K562 (cell line): ENCODE measurements at regions not wholly inside any gene's neighbourhood (a gene's known extent, or its start where the extent isn't known, plus 50 kb on each side); places are given as distances from the start of the nearest gene placed in this dataset.

Source experiments
- ATAC-seq: fragments of 200-7000 bp; cut with Tn5 transposase; 3 replicates; pipeline ENCODE4 v1.9.1; 2020; ENCODE audit warnings: moderate library complexity
- BruUV-seq: library from RNA; stranded (reverse); fragments of 400-500 nt; replicated peaks from 2 replicates; lab custom pipeline; 2021; lab: Mats Ljungman, UMichigan
- CTCF ChIA-PET: fragments of 300-600 bp; formaldehyde crosslinking; extraction: SDS; loops from one replicate; lab custom pipeline; 2021; ENCODE audit warnings: low intra/inter-chr PET ratio; lab: Yijun Ruan, JAX
- POLR2A ChIA-PET: fragments of 300-600, 350-650 bp; sonication (Branson Sonifier 250); formaldehyde crosslinking; extraction: SDS; loops from one replicate; lab custom pipeline; 2021; ENCODE audit warnings: antibody characterized with exemption, inconsistent platforms; lab: Yijun Ruan, JAX
- DNase-seq, 4 experiments: peaks; one replicate each; pipeline versions ENCODE4 v3.0.0 to v3.0.0-alpha.2; 2011 to 2018; ENCODE audit warnings: low spot score in 3 of 4, mixed read lengths in 3 of 4; ENCODE audit errors: extremely low read depth in 1 of 4
- FAIRE-seq: peaks from 2 replicates; lab custom pipeline; 2011; peaks lifted over from hg19 to GRCh38; lab: Jason Lieb, UNC
- H2AFZ ChIP-seq: 2 replicates; pipeline ENCODE4 v1.6.0; 2011; ENCODE audit warnings: low read depth, low read length, control low read depth, inconsistent platforms
- H3K27ac ChIP-seq: fragments of 200-600 bp; 3 replicates; pipeline ENCODE4 v1.8.0; 2011; ENCODE audit warnings: low read depth, mild to moderate bottlenecking, control low read depth, inconsistent platforms, low read length, moderate library complexity, mixed read lengths; ENCODE audit errors: extremely low read depth
- H3K27me3 ChIP-seq, 2 experiments: fragments of 300-600 bp in 1 of 2; 2 replicates in 1 of 2; 3 replicates in 1 of 2; pipeline versions ENCODE4 v1.6.0 to v1.8.0; 2011; ENCODE audit warnings: inconsistent platforms in 2 of 2, low read length in 2 of 2, mild to moderate bottlenecking in 1 of 2, mixed read lengths in 1 of 2, moderate library complexity in 1 of 2; ENCODE audit not compliant: control insufficient read depth in 2 of 2, insufficient read depth in 2 of 2
- H3K36me3 ChIP-seq: fragments of 300-600 bp; 3 replicates; pipeline ENCODE4 v1.8.0; 2011; ENCODE audit warnings: mild to moderate bottlenecking, low read length, inconsistent platforms; ENCODE audit not compliant: control insufficient read depth, insufficient read depth
- H3K4me1 ChIP-seq, 2 experiments: fragments of 200-600 bp in 1 of 2; replicated peaks in 1 of 2; 2 replicates in 1 of 2; 3 replicates in 1 of 2; pipeline versions ENCODE4 v1.5.1 to v1.8.0; 2011; ENCODE audit warnings: inconsistent platforms in 2 of 2, low read length in 2 of 2, mild to moderate bottlenecking in 1 of 2, mixed read lengths in 1 of 2, moderate library complexity in 1 of 2; ENCODE audit not compliant: control insufficient read depth in 2 of 2, insufficient read depth in 2 of 2
- H3K4me2 ChIP-seq: 2 replicates; pipeline ENCODE4 v1.6.1; 2011; ENCODE audit warnings: low read length, control low read depth, inconsistent platforms, mixed read lengths; ENCODE audit not compliant: insufficient read depth
- H3K4me3 ChIP-seq: fragments of 200-600 bp; sonication (generic), shearing (Covaris generic); 2 replicates; pipeline ENCODE4 v1.5.1; 2016; ENCODE audit warnings: control low read depth, inconsistent platforms
- H3K79me2 ChIP-seq: fragments of 200-600 bp; 3 replicates; pipeline ENCODE4 v1.8.0; 2011; ENCODE audit warnings: low read length, inconsistent platforms; ENCODE audit not compliant: control insufficient read depth, insufficient read depth
- H3K9ac ChIP-seq, 2 experiments: 2 replicates each; pipeline versions ENCODE4 v1.6.0 to v1.6.1; 2011; ENCODE audit warnings: low read depth in 2 of 2, low read length in 2 of 2, control low read depth in 1 of 2, inconsistent platforms in 1 of 2, mild to moderate bottlenecking in 1 of 2, mixed read lengths in 1 of 2; ENCODE audit not compliant: insufficient read depth in 1 of 2
- H3K9me1 ChIP-seq: one replicate; pipeline ENCODE4 v1.6.0; 2011; ENCODE audit warnings: inconsistent platforms, mild to moderate bottlenecking, low read length, moderate library complexity; ENCODE audit not compliant: control insufficient read depth, insufficient read depth
- H3K9me3 ChIP-seq: replicated peaks from 2 replicates; pipeline ENCODE4 v1.5.1; 2011; ENCODE audit warnings: low read depth, low read length, inconsistent platforms; ENCODE audit not compliant: control insufficient read depth, insufficient read depth
- H4K20me1 ChIP-seq: replicated peaks from 2 replicates; pipeline ENCODE4 v1.6.1; 2011; ENCODE audit warnings: low read length, inconsistent platforms, mixed read lengths; ENCODE audit not compliant: control insufficient read depth, insufficient read depth
- EHMT2 ChIP-seq: fragments of 450-650 bp; IDR thresholded peaks from 2 replicates; pipeline ENCODE4 v1.6.1; 2018; ENCODE audit warnings: antibody characterized with exemption
- EP400 ChIP-seq: fragments of 450-650 bp; IDR thresholded peaks from 2 replicates; pipeline ENCODE4 v1.6.1; 2017; ENCODE audit warnings: antibody characterized with exemption, mild to moderate bottlenecking, moderate library complexity
- FOXA1 ChIP-seq: fragments of 450-650 bp; IDR thresholded peaks from 2 replicates; pipeline ENCODE4 v1.6.1; 2016; ENCODE audit warnings: mild to moderate bottlenecking, borderline replicate concordance
- FOXA3 ChIP-seq, 2 experiments: fragments of 450-650 bp in 1 of 2; sonication (generic) in 1 of 2; formaldehyde crosslinking; IDR thresholded peaks in 1 of 2; conservative IDR thresholded peaks in 1 of 2; 2 replicates each; pipeline versions ENCODE4 v1.4.0 to v1.8.0; 2020 to 2022; ENCODE audit warnings: mild to moderate bottlenecking in 2 of 2, missing genetic modification reagents in 1 of 2
- HMG20A ChIP-seq: fragments of 450-650 bp; formaldehyde crosslinking; conservative IDR thresholded peaks from 2 replicates; pipeline ENCODE4 v1.4.0; 2020; ENCODE audit warnings: mild to moderate bottlenecking, mixed read lengths
- MTA1 ChIP-seq: fragments of 450-650 bp; IDR thresholded peaks from 2 replicates; pipeline ENCODE4 v1.6.1; 2017; ENCODE audit warnings: borderline replicate concordance
- NCOA6 ChIP-seq: fragments of 450-650 bp; IDR thresholded peaks from 2 replicates; pipeline ENCODE4 v1.6.1; 2017; ENCODE audit warnings: mild to moderate bottlenecking
- NR3C1 ChIP-seq: sonication (generic); formaldehyde crosslinking; IDR thresholded peaks from 2 replicates; pipeline ENCODE4 v1.8.1; 2022; ENCODE audit warnings: missing genetic modification reagents
- PHF20 ChIP-seq: fragments of 450-650 bp; IDR thresholded peaks from 2 replicates; pipeline ENCODE4 v1.6.1; 2018; ENCODE audit not compliant: partially characterized antibody
- RBFOX2 ChIP-seq: fragments of 200-400 bp; formaldehyde crosslinking; IDR thresholded peaks from 2 replicates; pipeline ENCODE4 v1.6.1; 2017; ENCODE audit warnings: low read depth, mild to moderate bottlenecking, low read length, moderate library complexity
- RBM34 ChIP-seq: fragments of 200-400 bp; formaldehyde crosslinking; IDR thresholded peaks from 2 replicates; pipeline ENCODE4 v1.6.1; 2018; ENCODE audit warnings: low read length, borderline replicate concordance; ENCODE audit not compliant: insufficient read depth
- SUPT5H ChIP-seq: fragments of 450-650 bp; IDR thresholded peaks from 2 replicates; pipeline ENCODE4 v1.6.1; 2016
- TBP ChIP-seq: optimal IDR thresholded peaks from 2 replicates; pipeline ENCODE3; 2011; ENCODE audit warnings: low read depth, low read length, improper control_type of control experiment
- ZBTB33 ChIP-seq: sonication (generic); formaldehyde crosslinking; IDR thresholded peaks from 2 replicates; pipeline ENCODE4 v1.8.1; 2023; ENCODE audit warnings: mild to moderate bottlenecking, missing genetic modification reagents
- WGBS: fragments of 100-300 bp; shearing (Covaris generic); methylation state at CpG from one replicate; pipeline ENCODE4 v1.1.6; 2016; ENCODE audit warnings: low coverage, mixed read lengths; ENCODE audit not compliant: insufficient coverage; ENCODE audit errors: missing lambda C conversion rate; 5-methylcytosine and 5-hydroxymethylcytosine counted together
- in situ Hi-C: fragments of 300-500 bp; cut with MboI; formaldehyde crosslinking; loops from 4 replicates; pipeline ENCODE4 v1.15.0; 2018; ENCODE audit warnings: inconsistent platforms, mixed read lengths
- intact Hi-C: fragments of 100-400 bp; cut with micrococcal nuclease; formaldehyde crosslinking; loops from 2 replicates; pipeline ENCODE4 v1.14.2; 2022

- no peaks in the 10 kb centered on the region for H3K4me1 ChIP-seq
- POLR2A ChIA-PET: no interaction called here
- H3K27ac ChIP-seq: no peak overlapping the region
- no peak overlapping the region for H3K9ac ChIP-seq
- no peak overlapping the region for H3K4me3 ChIP-seq
- in situ Hi-C loops: no loop called here
- no peaks in the 10 kb centered on the region; a peak in 1 of 5 replicates for H3K27me3 ChIP-seq
- no TSS peak for BruUV-seq
- TF ChIP-seq MTA1 (no peak), TBP (no peak), FOXA1 (no peak), FOXA3 (CRISPR knock-in tag; conservative IDR thresholded peaks at IDR 0.05 in 1 of 2, IDR thresholded peaks at IDR 0.05 in 1 of 2) (no peak), EHMT2 (no peak), SUPT5H (no peak), NR3C1 (CRISPR knock-in tag) (no peak), NCOA6 (no peak), EP400 (no peak), RBFOX2 (no peak), RBM34 (no peak), ZBTB33 (CRISPR knock-in tag) (no peak), PHF20 (no peak), HMG20A (CRISPR knock-in tag) (no peak)
- WGBS: 4% methylated on average over 2 of the region's 2 CpGs
- CTCF ChIA-PET: no interaction called here
- no peak overlapping the region for H3K4me2 ChIP-seq
- FAIRE-seq: no peak
- H3K9me1 ChIP-seq: no peaks in the 10 kb centered on the region
- H4K20me1 ChIP-seq: no peaks in the 10 kb centered on the region
- intact Hi-C loops: no loop called here
- no peaks in the 10 kb centered on the region for H3K79me2 ChIP-seq
- H3K9me3 ChIP-seq: no peaks in the 10 kb centered on the region; the same call in none of the 2 replicates
- DNase-seq: no peak
- no peak for ATAC-seq
- no peaks in the 10 kb centered on the region for H3K36me3 ChIP-seq
- H2AFZ ChIP-seq: no peak overlapping the region
Measured at GRCh38 chr15:80326270-80326669, 74.3 kb upstream of the CTXND1 start.
